Epithelial cell of proximal tubule (primary cell): ENCODE measurements at regions not wholly inside any gene's neighbourhood (a gene's known extent, or its start where the extent isn't known, plus 50 kb on each side); places are given as distances from the start of the nearest gene placed in this dataset.

Source experiments
- DNase-seq: peaks from one replicate; pipeline ENCODE4 v3.0.0-alpha.2; 2011; ENCODE audit warnings: low read depth
- H3K4me3 ChIP-seq: 2 replicates; pipeline ENCODE4 v1.5.1; 2011; ENCODE audit warnings: low read depth, mild to moderate bottlenecking, low read length
- CTCF ChIP-seq: conservative IDR thresholded peaks from 2 replicates; pipeline ENCODE4 v1.5.1; 2012; ENCODE audit warnings: low read depth, mild to moderate bottlenecking, low read length

GRCh38 chr4:130127297-130127696 is 1031.3 kb downstream of the C4orf33 start:
- H3K4me3 ChIP-seq = no peak overlapping the region
- DNase-seq = no peak
- TF ChIP-seq CTCF = no peak

GRCh38 chr4:130131536-130131935 is 1035.6 kb downstream of the C4orf33 start:
- no peak for DNase-seq
- H3K4me3 ChIP-seq = no peak overlapping the region
- TF ChIP-seq CTCF = no peak

GRCh38 chr4:130141651-130142050 is 1045.7 kb downstream of the C4orf33 start:
- no peak for DNase-seq
- no peak for TF ChIP-seq CTCF
- H3K4me3 ChIP-seq = no peak overlapping the region

GRCh38 chr4:130143656-130144055 is 1047.7 kb downstream of the C4orf33 start:
- no peak overlapping the region for H3K4me3 ChIP-seq
- no peak for DNase-seq
- TF ChIP-seq CTCF = no peak

GRCh38 chr4:130146773-130147172 is 1050.8 kb downstream of the C4orf33 start:
- TF ChIP-seq CTCF = no peak
- no peak overlapping the region for H3K4me3 ChIP-seq
- no peak for DNase-seq

- TF ChIP-seq CTCF = no peak
- H3K4me3 ChIP-seq = no peak overlapping the region
- DNase-seq = no peak
Measured at GRCh38 chr4:130147641-130148040, 1051.7 kb downstream of the C4orf33 start.

- TF ChIP-seq CTCF = no peak
- H3K4me3 ChIP-seq = no peak overlapping the region
- no peak for DNase-seq
Measured at GRCh38 chr4:130154901-130155300, 1058.9 kb downstream of the C4orf33 start.
